ENCODE measurements at regions not wholly inside any gene's neighbourhood (a gene's known extent, or its start where the extent isn't known, plus 50 kb on each side); places are given as distances from the start of the nearest gene placed in this dataset.
"Not testable (repeated sequence)": the region's sequence is repeated elsewhere in the genome, so short reads cannot be mapped to it uniquely, and the experiment has no call there.

- DNase-seq (ENCODE audit: low spot score) = no peak
These were observed 136.1 kb upstream of the LIPC start for GRCh38 chr15:58295637-58296215.

DNA sequence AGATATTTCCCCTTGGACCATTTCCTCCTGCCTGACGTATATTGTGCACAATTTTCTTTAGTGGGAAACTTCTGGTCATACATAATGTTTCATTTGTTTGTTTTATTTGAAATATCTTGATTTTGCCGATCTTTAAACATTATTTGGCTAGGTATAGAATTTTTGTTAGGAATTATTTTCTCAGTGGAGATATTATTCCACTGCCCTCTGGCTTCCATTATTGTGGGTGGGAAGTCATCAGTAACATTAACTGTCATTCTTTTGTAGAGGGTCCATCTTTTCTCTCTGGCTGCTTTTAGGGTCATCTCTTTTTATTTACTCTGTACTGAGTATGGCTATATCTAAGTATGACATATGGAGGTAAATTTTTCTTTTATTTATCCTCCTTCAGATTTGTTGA, 135.5 kb upstream of the LIPC start:
- DNase-seq (ENCODE audit: low spot score) = no peak

DNA sequence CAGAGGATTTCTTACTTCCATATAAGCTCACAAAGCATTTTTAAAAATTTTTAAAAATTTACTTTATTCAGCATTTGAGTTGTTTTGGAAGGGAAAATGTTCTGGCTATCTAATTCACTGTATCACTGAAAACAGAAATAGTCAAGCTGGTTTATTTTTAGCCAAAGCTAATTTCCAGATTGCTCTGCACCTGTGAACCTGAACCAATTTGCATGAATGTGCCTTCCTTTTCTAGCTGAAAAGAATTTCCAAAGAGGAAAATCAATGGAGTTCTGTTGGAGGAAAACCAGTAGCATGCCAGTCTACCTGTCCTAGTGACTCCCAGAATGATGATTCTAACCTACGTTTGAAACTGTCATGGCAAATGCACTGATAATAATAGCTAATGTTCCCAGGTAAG, 134.2 kb upstream of the LIPC start:
- no peak for DNase-seq (ENCODE audit: low spot score)

DNA sequence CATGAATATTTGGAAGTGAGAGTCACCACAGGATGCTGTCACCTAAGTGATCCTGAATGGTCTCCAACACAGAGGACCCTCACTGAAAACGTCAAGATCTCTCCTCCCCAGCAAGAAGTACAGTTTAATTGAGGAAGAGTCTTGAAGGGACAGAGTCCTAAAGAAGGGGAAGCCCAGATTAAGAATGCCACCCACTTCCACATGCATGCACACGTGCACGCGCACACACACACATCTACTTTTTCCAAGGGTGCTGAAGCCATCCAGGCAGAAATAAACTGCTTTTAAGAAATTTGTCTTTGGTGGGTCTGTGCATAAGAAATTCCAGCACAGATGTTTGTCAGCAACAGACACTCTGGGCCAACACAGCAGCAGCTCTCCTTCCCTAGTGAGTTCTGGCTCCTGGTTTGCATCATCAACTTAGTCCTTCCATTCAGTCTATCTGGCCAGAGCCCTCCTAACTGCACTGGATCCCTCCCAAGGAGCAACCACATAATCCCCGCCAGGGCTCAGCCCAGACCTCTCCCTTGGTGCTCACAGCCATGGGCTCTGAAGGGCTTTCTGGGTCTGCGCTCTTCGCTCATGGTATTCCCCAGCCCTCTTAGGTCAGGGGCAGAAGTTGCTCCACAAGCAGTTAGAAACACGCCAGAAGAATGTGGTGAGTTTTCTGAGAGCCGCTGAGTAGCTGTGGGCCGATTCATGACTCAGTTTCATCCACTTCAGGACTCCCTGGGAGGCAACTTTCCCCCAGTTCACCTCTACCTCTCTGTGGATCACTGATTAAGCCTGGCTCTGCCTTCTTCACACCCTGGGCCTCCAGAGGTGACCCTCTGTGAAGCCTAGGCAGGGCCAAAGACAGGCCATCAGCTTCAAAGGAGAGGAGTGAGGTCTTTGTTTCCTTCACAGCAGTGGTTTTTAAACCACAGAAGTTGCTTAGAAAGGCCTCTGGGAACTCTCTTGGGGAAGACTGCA, 132.6 kb upstream of the LIPC start:
- no peak for DNase-seq (ENCODE audit: low spot score)

GRCh38 chr15:58302832-58303231, 129.0 kb upstream of the LIPC start:
- no peak for DNase-seq (ENCODE audit: low spot score)

DNA sequence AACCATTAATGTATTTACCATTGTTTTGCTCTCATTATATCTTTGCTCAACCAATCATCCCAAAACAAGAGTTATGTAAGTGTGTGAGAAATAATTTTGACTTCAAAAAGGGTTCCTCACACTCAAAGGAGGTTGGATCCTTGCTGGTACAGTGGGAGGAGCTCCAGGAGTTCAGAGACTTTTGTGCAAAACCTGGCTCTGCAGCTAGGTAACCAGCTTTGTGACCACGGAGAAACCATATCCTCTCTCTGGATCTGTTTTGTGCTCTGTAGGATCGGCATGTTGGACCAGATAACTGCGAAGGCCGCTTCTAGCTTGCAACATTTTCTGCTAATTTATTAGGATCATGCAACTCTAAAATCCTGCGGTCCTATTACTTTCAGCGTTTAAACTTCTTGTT, 128.6 kb upstream of the LIPC start:
- no peak for DNase-seq (ENCODE audit: low spot score)

- no peak for DNase-seq (ENCODE audit: low spot score)
These were observed 125.0 kb upstream of the LIPC start for GRCh38 chr15:58306591-58307312.

GRCh38 chr15:58307313-58307961, 124.4 kb upstream of the LIPC start:
- DNase-seq (ENCODE audit: low spot score) = no peak

GRCh38 chr15:58308742-58309355, 122.9 kb upstream of the LIPC start:
- no peak for DNase-seq (ENCODE audit: low spot score)

- DNase-seq (ENCODE audit: low spot score) = no peak
These were observed 121.5 kb upstream of the LIPC start for GRCh38 chr15:58309963-58310928.

GRCh38 chr15:58311556-58311955, 120.2 kb upstream of the LIPC start:
- DNase-seq (ENCODE audit: low spot score) = no peak

GRCh38 chr15:58312031-58312430, 119.8 kb upstream of the LIPC start:
- no peak for DNase-seq (ENCODE audit: low spot score)

DNA sequence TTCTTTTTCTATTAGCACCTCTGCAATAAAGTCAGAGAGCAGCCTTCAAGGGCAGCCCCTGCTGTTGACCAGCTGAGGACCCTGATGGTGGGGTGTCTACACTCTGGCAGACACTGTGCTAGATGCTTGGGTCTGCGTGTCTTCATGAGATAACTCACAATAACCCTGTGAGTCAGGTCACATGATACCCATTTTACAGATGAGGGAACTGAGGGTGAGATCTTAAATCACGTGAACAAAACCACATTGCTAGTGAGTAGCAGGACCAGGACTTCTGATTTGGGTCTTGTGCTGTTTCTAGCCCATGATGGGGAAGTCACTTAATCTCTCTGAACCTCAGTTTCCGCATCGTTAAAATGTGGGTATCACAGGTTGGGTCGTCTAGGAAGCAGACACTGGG, 118.5 kb upstream of the LIPC start:
- no peak for DNase-seq (ENCODE audit: low spot score)

DNA sequence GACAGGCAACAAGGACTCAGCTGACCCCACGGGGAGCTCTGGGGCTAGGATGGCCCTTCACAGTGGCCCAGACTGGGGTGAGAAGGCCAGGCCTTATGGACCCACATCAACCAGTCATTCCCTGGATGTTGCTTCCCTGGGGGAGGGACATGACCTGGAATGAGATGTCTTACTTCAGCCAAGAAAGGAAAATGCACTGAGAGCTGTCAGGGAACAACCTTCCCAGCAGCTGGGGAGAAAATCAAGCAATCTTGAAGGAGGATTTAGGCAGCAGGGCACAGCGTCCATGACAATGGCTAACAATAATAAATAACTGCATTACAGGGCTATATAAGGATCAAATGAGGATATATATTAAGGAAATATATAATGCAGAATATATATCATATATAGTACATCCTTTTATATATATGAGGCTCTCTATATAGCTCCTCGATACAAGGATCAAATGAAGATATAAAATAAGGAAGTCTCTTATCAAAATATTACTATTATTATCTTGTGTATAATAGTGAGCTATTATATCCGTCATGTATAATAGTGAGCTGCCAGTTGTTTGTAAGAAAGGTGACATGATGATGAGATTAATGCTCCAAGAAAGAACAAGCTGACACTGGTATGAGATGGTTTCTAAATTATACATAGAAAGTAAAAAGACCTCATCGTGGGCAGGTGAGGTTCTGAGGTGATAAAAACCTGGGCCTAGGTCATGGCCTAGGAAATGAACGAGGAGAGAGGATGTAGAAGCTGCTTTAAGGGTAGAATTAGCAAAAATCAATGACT, 117.8 kb upstream of the LIPC start:
- no peak for DNase-seq (ENCODE audit: low spot score)

DNA sequence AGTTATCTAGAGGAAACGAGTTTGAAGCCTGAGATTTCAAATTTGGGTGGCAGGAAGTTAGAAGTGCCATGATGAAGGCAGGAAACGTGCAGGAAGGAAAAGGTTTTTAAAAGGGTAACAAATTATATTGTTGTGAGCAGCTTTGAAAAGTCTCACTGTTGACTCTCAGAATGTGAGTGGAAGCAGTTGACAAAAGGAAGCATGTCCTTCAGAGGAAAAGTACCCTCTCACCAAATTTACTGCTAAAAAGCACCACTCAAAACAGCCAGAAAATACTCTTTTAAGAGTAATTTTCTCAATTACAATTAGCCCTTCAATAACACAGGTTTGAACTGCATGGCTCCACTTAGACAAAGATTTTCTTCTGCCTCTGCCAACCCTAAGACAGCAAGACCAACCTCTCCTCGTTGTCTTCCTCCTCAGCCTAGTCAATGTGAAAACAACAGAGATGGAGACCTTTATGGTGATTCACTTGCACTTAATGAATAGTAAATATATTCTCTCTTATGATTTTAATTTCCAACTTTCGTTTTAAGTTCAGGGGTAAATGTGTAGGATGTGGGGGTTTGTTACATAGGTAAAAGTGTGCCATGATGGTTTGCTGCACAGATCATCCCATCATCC, 117.1 kb upstream of the LIPC start:
- no peak for DNase-seq (ENCODE audit: low spot score)

DNA sequence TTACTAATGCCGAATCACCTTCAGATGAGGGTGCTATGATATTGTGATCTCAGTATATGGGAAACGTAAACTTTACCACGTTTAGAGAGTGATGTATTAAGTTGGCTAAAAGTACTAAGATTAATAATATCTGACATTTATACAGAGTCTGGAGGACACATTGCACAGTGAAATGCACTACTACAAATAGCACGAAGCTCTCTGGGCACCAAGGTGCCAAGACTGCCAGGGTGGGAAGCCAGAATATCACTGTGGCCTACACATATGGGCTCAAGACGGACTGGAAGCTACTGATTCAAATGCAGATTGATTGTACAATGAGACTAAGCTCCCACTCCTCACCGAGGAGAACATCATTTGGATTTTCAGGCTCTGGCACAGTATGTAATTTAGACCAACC, 113.3 kb upstream of the LIPC start:
- no peak for DNase-seq (ENCODE audit: low spot score)

DNA sequence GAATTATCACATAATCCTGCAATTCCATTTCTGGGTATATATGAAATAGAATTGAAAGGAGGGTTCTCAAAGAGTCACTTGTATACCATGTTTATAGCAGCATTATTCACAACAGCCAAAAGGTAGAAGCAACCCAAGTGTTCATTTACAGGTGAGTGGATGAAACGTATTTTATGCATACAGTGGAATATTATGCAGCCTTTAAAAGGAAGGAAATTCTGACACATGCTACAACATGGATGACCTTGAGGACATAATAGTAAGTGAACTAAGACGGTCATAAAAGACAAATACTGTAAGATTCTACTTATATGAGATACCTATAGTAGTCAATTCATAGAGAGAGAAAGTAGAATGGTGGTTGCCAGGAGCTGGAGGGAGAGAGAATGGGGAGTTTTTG, 110.8 kb upstream of the LIPC start:
- no peak for DNase-seq (ENCODE audit: low spot score)

DNA sequence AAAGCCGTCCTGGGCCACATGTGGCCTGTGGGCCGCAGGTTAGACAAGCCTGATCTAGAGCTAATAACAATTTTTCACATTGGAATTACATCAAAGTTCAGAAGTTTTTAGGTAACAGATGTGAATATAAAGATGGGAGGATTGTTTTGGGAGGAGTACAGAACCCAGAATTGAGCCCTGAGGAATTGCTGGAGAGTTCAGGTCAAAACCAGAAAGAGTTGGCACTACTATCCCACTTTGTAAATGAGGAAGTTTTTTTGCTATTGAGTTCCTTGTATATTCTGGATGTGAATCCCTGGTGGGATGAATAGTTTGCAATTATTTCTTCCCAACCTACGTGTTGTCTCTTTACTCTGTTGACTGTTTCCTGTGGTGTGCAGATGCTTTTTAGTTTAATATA, 109.5 kb upstream of the LIPC start:
- no peak for DNase-seq (ENCODE audit: low spot score)

GRCh38 chr15:58323321-58323720, 108.5 kb upstream of the LIPC start:
- not testable (repeated sequence) for DNase-seq (ENCODE audit: low spot score)

- no peak for DNase-seq (ENCODE audit: low spot score)
These were observed 107.3 kb upstream of the LIPC start for GRCh38 chr15:58324533-58324932.

Data from iPS-NIHi11 (cell line).